ENCODE measurements at regions not wholly inside any gene's neighbourhood (a gene's known extent, or its start where the extent isn't known, plus 50 kb on each side); places are given as distances from the start of the nearest gene placed in this dataset.

- DNase-seq (ENCODE audit: low read depth in 3 of 3), result no peak
Measured at GRCh38 chr9:91098203-91098850, 263.4 kb downstream of the AUH start.

GRCh38 chr9:91099436-91099835 lies 262.3 kb downstream of the AUH start:
- DNase-seq (ENCODE audit: low read depth in 3 of 3), result no peak

- peak in 1 of 3 donors; percentile 13 for DNase-seq (ENCODE audit: low read depth in 3 of 3)
Measured at GRCh38 chr9:91100878-91101450, 260.8 kb downstream of the AUH start.

- DNase-seq (ENCODE audit: low read depth in 3 of 3), result peak; percentile 54 to 87 (median 81)
Measured at GRCh38 chr9:91101611-91102168, 260.0 kb downstream of the AUH start.

- no peak for DNase-seq (ENCODE audit: low read depth in 3 of 3)
Measured at GRCh38 chr9:91102269-91102668, 259.4 kb downstream of the AUH start.

- DNase-seq (ENCODE audit: low read depth in 3 of 3), result no peak
Measured at GRCh38 chr9:91103931-91104330, 257.8 kb downstream of the AUH start.

- DNase-seq (ENCODE audit: low read depth in 3 of 3), result no peak
Measured at GRCh38 chr9:91106415-91107081, 255.2 kb downstream of the AUH start.

GRCh38 chr9:91111226-91111625 lies 250.5 kb downstream of the AUH start:
- no peak for DNase-seq (ENCODE audit: low read depth in 3 of 3)

GRCh38 chr9:91111876-91112275 lies 249.8 kb downstream of the AUH start:
- DNase-seq (ENCODE audit: low read depth in 3 of 3), result no peak

- no peak for DNase-seq (ENCODE audit: low read depth in 3 of 3)
Measured at GRCh38 chr9:91113016-91113415, 248.7 kb downstream of the AUH start.

GRCh38 chr9:91114450-91114849 lies 247.3 kb downstream of the AUH start:
- DNase-seq (ENCODE audit: low read depth in 3 of 3), result no peak

- no peak for DNase-seq (ENCODE audit: low read depth in 3 of 3)
Measured at GRCh38 chr9:91116211-91116610, 245.5 kb downstream of the AUH start.

- no peak for DNase-seq (ENCODE audit: low read depth in 3 of 3)
Measured at GRCh38 chr9:91116711-91117110, 245.0 kb downstream of the AUH start.

- no peak for DNase-seq (ENCODE audit: low read depth in 3 of 3)
Measured at GRCh38 chr9:91117474-91117891, 244.2 kb downstream of the AUH start.

GRCh38 chr9:91117959-91118703 lies 243.6 kb downstream of the AUH start:
- no peak for DNase-seq (ENCODE audit: low read depth in 3 of 3)

GRCh38 chr9:91118704-91119025 lies 243.1 kb downstream of the AUH start:
- DNase-seq (ENCODE audit: low read depth in 3 of 3), result no peak

GRCh38 chr9:91119142-91119541 lies 242.6 kb downstream of the AUH start:
- DNase-seq (ENCODE audit: low read depth in 3 of 3), result no peak

GRCh38 chr9:91119679-91120078 lies 242.0 kb downstream of the AUH start:
- DNase-seq (ENCODE audit: low read depth in 3 of 3), result no peak

- DNase-seq (ENCODE audit: low read depth in 3 of 3), result no peak
Measured at GRCh38 chr9:91120200-91120599, 241.5 kb downstream of the AUH start.

- no peak for DNase-seq (ENCODE audit: low read depth in 3 of 3)
Measured at GRCh38 chr9:91122755-91123154, 239.0 kb downstream of the AUH start.

GRCh38 chr9:91126761-91127445 lies 234.8 kb downstream of the AUH start:
- DNase-seq (ENCODE audit: low read depth in 3 of 3), result no peak

GRCh38 chr9:91127653-91128052 lies 234.1 kb downstream of the AUH start:
- no peak for DNase-seq (ENCODE audit: low read depth in 3 of 3)
